IPS-15b (cell line): ENCODE measurements at regions not wholly inside any gene's neighbourhood (a gene's known extent, or its start where the extent isn't known, plus 50 kb on each side); places are given as distances from the start of the nearest gene placed in this dataset.

Source experiments
- H3K27me3 ChIP-seq: one replicate; pipeline ENCODE4 v1.6.1; 2013; ENCODE audit warnings: low read length; ENCODE audit not compliant: control insufficient read depth, insufficient read depth
- H3K36me3 ChIP-seq: one replicate; pipeline ENCODE4 v1.6.1; 2013; ENCODE audit warnings: low read length; ENCODE audit not compliant: control insufficient read depth, insufficient read depth
- H3K4me1 ChIP-seq: one replicate; pipeline ENCODE4 v1.6.1; 2013; ENCODE audit warnings: mild to moderate bottlenecking, low read length; ENCODE audit not compliant: control insufficient read depth, insufficient read depth
- H3K4me3 ChIP-seq: one replicate; pipeline ENCODE4 v1.5.1; 2013; ENCODE audit warnings: low read depth, low read length
- H3K9ac ChIP-seq: one replicate; pipeline ENCODE4 v1.6.1; 2013; ENCODE audit warnings: low read depth, mild to moderate bottlenecking, low read length
- H3K9me3 ChIP-seq: one replicate; pipeline ENCODE4 v1.6.1; 2013; ENCODE audit warnings: mild to moderate bottlenecking, low read length; ENCODE audit not compliant: control insufficient read depth, insufficient read depth

DNA sequence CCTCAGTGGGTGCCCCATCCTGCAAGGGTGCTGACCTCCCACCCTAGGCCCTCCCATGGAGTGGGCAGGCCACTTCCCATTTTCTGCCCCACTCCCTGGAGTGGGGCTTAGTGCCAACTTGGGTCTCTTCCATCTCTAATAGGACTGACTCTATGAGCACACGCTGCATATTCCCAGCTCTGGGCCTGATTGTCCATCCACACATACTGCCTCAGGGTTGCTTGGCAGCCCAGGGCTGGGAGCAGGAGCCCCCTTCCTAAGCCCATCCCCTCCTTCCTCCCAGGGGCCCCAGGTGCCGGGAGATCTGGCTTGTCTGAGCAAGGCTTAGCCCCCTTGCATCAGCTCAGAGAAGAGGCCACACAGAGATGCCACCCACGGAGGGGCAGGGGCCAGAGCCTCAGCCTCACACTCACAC, 55.1 kb downstream of the PJA1 start:
- H3K4me3 ChIP-seq: no peak overlapping the region
- H3K4me1 ChIP-seq: peaks cover 3% of the 10 kb centered on the region
- H3K9ac ChIP-seq: no peak overlapping the region
- H3K9me3 ChIP-seq: no peaks in the 10 kb centered on the region
- no peaks in the 10 kb centered on the region for H3K27me3 ChIP-seq
- H3K36me3 ChIP-seq: no peaks in the 10 kb centered on the region

DNA sequence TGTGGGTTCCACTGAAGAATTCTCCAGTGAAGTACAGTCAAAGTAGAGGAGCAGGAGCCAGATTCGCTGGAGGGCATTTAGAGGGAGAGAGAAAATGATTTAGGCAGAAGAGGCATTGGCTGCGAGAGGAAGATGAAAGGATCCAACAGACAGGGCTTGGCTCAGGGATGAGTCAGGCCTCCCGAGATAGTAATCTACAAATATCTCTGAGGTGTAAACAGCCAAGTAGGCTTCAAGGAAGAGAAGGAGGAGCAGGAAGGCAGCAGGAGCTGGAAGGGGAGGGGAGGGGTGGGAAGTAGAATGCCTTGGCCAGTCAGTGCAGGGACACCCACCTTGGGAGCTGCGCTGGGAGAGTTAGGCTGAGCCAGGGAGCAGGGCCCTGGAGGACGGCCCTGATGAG, 55.5 kb downstream of the PJA1 start:
- H3K9me3 ChIP-seq: no peaks in the 10 kb centered on the region
- peaks cover 3% of the 10 kb centered on the region for H3K4me1 ChIP-seq
- no peaks in the 10 kb centered on the region for H3K36me3 ChIP-seq
- H3K4me3 ChIP-seq: no peak overlapping the region
- H3K9ac ChIP-seq: no peak overlapping the region
- H3K27me3 ChIP-seq: no peaks in the 10 kb centered on the region

DNA sequence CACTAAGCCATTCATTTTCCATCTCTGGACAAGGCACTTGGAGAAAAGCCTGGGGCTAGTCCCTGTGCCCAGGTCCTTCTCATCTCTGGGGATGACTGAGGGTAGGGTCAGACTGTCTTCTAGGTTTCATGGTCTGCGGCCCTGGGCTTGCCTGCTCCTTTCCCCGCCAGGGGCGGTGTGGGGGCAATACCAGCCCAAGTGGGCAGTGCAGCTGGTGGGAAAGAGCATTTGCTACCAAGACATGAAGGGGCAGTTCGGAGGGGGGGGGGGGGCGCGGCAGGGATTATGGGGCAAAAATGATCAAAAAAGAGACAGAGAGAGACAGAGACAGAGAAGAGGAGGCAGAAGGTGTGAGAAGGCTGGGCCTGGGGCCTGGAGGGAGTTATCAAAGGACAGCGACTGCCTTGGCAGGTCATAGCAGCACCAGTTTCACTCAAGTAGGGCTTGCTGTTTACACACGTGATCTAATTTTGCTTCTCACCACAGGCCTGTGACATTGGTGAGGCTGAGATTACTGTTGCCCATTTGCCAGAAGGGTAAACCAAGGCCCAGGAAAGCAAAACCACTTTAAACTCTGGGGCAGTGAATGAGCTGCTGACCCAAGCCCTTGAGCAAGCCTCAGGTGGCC, 56.1 kb downstream of the PJA1 start:
- Histone ChIP-seq H3K4me3 (no peak overlapping the region), H3K4me1 (peaks cover 3% of the 10 kb centered on the region), H3K36me3 (no peaks in the 10 kb centered on the region), H3K27me3 (no peaks in the 10 kb centered on the region), H3K9ac (no peak overlapping the region), H3K9me3 (no peaks in the 10 kb centered on the region)

DNA sequence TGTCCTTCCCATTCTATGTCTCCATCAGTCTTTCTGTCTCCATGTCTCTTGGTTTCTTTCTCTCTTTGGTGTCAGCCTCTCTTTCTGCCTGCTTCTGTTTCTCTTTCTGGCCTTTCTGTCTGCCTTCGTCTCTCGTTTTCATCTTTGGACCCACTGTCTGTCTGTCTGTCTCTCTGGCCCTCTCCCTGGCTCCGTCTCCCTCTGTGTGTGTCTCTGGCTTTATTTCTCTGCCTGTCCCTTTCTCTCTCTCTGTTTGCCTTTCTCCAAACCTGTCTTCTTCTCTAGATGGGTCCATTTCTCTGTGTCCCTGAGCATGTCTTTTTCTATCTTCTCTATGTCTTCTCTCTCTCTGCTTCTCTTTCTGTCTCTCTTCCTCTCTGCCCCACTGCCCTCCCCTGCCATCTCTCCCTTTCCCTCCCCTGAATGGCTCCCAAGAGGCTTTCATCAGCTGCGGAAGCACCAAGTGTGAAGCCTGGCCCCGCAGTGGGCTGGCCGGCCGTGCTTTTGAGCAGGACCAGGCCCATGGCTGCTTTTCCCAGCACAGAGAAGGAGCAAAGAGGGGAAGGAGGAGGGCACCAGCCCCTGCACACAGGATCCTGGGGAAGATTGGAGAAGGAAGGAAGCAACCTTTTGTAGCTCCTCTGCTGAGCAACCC, 57.4 kb downstream of the PJA1 start:
- Histone ChIP-seq H3K4me1 (peaks cover 3% of the 10 kb centered on the region), H3K4me3 (no peak overlapping the region), H3K36me3 (no peaks in the 10 kb centered on the region), H3K9ac (no peak overlapping the region), H3K27me3 (peaks cover 1% of the 10 kb centered on the region), H3K9me3 (no peaks in the 10 kb centered on the region)

DNA sequence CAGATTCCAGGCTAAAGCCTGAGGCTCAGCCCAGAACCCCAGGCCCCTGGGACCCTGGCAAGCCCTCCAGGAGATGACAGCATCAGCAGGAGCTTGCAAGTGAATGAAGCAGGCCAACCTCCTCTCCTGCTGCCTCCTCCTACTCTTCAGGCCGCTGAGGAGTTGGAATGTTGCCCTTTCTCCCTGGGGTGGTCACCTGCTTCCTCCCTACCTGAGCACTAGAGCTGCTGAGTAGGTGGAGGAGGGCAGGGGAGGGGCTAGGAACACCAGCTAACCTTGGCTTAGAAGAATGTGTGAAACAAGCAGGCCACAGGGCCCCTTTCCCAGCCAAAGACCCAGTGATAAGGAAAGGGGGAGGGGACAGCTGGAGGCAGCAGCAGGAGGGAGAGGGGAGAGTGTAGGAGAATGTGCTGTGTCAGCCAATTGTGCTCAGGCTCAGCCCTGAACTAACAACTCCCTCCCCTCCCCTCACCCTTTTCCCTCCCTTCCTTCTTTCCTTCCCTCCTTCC, 58.0 kb downstream of the PJA1 start:
- Histone ChIP-seq H3K36me3 (no peaks in the 10 kb centered on the region), H3K9me3 (no peaks in the 10 kb centered on the region), H3K4me1 (peaks cover 3% of the 10 kb centered on the region), H3K4me3 (no peak overlapping the region), H3K9ac (no peak overlapping the region), H3K27me3 (peaks cover 2% of the 10 kb centered on the region)

DNA sequence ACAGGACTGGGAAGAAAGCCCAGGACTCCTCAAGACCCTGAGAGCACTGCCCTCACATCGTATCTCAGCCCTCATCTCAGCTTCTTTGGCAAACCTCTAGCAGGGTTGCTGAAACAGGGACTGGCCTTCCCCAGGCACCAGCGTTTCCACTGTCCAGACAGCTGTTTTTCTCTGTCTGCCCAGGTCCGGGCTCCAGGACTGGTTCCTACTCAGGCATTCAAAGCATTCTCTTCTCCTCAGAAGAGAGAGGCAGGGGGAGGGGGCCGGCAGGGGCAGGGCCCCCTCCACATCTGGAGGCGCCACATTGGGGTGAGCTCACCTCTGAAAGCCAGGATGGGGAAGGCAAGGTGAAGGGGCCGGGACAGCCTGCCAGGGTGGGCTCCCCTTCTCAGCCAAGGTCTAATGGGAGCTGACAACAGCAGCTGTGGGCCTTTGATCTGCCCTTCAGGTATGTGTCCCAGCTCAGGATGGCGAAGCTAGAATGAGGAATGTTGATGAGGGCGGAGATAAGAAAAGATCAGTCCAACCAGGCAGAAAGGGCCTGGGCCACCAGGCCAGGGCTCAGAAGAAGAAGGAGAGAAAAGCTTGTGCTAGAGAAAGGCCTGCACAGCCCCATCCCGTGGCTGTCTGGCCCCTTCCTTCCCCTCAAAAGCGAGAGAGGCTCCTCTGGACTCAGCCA, 60.4 kb downstream of the PJA1 start:
- H3K36me3 ChIP-seq: no peaks in the 10 kb centered on the region
- H3K4me1 ChIP-seq: peaks cover 3% of the 10 kb centered on the region
- no peaks in the 10 kb centered on the region for H3K9me3 ChIP-seq
- no peak overlapping the region for H3K9ac ChIP-seq
- no peak overlapping the region for H3K4me3 ChIP-seq
- H3K27me3 ChIP-seq: peaks cover 2% of the 10 kb centered on the region

DNA sequence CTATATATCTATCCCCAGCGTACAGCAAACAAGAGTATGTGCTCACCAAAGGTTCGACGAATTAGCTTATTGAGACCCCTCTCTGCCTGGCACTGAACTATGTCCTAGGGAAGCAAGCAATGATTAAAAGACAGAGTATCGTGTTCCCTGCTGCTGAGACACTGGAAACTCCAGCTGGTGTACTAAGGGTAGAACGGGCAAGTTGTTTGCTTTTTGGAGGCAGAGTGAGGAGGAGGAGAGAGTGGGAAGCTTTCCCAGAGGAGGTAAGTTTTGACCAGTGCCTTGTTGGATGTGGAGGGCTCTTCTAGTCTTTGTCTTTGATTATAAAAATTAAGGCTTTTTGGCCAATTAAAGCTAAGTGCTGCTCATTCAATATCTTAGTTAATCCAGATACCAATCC, 61.7 kb downstream of the PJA1 start:
- Histone ChIP-seq H3K4me1 (peaks cover 3% of the 10 kb centered on the region), H3K36me3 (no peaks in the 10 kb centered on the region), H3K9ac (no peak overlapping the region), H3K9me3 (no peaks in the 10 kb centered on the region), H3K27me3 (peaks cover 2% of the 10 kb centered on the region), H3K4me3 (no peak overlapping the region)

DNA sequence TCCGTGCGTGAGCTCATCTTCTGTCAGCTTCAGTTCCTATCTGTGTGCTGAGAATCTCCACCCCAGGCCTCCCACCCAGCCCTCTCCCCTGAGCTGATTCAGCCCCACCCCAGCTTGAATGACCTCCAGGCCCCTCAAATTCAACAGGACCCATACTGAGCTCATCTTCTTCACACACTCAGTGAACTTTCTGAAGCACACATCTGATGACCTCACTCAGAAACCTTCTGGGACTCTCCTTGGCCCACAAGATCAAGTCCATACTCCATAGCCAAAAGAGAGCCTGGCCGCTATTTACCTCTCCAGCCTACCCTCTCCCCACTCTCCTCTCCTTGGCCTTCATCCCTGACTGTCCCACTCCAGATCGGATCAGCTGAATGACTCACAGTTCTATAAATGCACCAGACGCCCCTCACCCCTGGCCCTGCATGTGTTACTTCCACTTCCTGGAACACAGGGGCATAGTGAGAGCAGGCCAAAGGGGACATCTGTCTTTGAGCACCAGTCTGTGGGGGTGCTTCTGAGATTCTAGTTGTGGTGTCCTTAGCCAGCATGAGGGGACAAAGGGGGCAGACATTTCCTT, 62.5 kb downstream of the PJA1 start:
- Histone ChIP-seq H3K36me3 (no peaks in the 10 kb centered on the region), H3K27me3 (peaks cover 2% of the 10 kb centered on the region)

DNA sequence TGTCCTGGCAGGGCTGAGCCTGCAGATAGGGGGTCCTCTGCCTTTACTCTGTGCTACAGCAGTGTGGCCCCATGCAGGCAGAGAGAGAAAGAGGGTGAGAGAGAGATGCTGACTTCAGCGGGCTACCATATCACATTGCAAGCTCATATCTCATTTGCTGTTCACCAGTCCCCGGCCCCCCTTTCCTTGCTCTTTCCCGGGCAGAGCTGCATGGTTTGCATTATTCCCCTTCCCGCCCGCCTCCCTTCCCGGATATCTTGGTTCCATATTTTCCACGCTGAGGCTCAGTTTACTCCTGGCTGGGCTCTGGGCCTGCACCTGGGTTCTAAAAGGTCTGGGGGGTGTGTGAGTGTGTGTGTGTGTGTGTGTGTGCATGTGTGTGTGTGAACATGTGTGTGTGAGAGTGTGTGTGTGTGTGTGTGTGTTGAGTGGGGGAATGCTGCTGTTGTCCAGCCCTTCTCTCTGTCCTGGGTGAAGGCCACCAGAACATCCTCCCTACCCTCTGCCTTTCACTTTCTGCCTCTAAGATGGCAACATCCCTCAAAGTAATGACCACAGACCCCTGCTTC, 63.5 kb downstream of the PJA1 start:
- Histone ChIP-seq H3K9ac (no peak overlapping the region), H3K36me3 (no peaks in the 10 kb centered on the region), H3K4me3 (no peak overlapping the region), H3K27me3 (peaks cover 2% of the 10 kb centered on the region), H3K4me1 (no peaks in the 10 kb centered on the region), H3K9me3 (no peaks in the 10 kb centered on the region)

More for the DNA sequence above, 62.5 kb downstream of the PJA1 start:
- Histone ChIP-seq H3K4me3 (no peak overlapping the region), H3K9me3 (no peaks in the 10 kb centered on the region), H3K4me1 (peaks cover 2% of the 10 kb centered on the region), H3K9ac (no peak overlapping the region)

DNA sequence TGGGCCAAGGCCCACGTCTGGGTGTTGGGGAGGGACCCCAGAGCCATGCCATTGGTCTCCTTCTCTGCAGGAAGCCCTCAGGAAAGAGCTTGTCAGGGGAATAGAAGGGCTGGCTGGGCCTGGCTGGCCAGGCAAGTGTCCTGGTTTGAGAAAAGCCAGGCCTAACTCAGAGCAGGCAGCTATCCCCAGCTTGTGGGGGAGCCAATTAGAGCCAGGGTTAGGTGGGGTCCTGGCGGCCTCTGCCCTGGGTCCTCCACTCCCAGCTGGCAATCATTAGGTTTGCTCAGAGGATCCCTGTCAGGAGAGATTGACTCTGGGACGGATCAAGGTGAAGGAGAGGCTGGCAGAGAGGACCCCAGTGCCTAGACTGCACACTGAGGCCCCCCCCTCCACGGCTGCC, 64.8 kb downstream of the PJA1 start:
- no peaks in the 10 kb centered on the region for H3K9me3 ChIP-seq
- H3K4me1 ChIP-seq: no peaks in the 10 kb centered on the region
- H3K4me3 ChIP-seq: no peak overlapping the region
- H3K36me3 ChIP-seq: no peaks in the 10 kb centered on the region
- peaks cover 2% of the 10 kb centered on the region for H3K27me3 ChIP-seq
- H3K9ac ChIP-seq: no peak overlapping the region

DNA sequence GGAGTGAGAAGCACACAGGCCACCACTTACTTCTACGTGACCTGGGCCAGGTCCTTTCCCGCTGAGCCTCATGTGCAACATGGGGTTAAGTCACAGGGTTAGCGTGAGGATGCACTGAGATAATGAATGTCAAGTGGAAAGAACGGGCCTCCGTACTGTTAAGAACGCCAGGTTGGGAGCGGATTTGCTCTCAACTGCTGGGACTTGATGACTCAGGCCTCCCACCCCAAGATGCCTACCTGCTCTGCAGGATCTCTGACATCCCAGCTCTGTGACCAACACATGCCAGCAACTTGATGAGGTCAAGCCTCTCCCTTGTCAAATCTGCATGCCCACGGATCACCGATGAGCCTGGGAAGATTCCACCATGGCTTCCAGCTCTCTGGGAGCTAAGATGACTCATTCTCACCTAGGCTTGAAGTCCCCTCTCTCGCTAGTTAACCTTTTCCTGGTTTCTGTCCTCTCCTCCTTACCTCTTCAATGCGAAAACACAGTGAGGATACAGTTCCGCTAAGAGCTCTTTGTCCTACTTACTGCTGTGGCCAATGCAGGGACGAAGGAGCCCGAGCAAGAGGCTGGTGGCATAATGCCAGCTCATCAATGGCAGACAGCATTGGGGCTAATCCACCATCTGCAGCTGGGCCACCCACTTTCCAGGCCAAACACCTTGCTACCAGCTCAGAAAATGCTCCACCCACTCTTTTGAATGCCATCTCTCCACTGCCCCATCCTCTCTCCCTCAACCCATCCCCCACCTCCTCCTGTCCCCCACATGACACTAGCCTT, 67.6 kb downstream of the PJA1 start:
- no peak overlapping the region for H3K9ac ChIP-seq
- H3K4me1 ChIP-seq: no peaks in the 10 kb centered on the region
- no peaks in the 10 kb centered on the region for H3K9me3 ChIP-seq
- H3K27me3 ChIP-seq: no peaks in the 10 kb centered on the region
- no peaks in the 10 kb centered on the region for H3K36me3 ChIP-seq
- no peak overlapping the region for H3K4me3 ChIP-seq
